GM12878 (cell line): ENCODE measurements at regions not wholly inside any gene's neighbourhood (a gene's known extent, or its start where the extent isn't known, plus 50 kb on each side); places are given as distances from the start of the nearest gene placed in this dataset.

ENCODE experiments used
- CREM ChIP-seq: IDR thresholded peaks from 2 replicates; pipeline ENCODE4 v1.6.1; 2014; ENCODE audit warnings: antibody characterized with exemption, low read depth
- CTCF ChIP-seq, 3 experiments: IDR thresholded peaks in 2 of 3; conservative IDR thresholded peaks in 1 of 3; 2 replicates each; pipeline ENCODE4 v1.5.1; 2011; ENCODE audit warnings: low read depth in 3 of 3, low read length in 3 of 3, mild to moderate bottlenecking in 3 of 3, control low read depth in 2 of 3, moderate library complexity in 2 of 3, inconsistent platforms in 1 of 3, mixed read lengths in 1 of 3; ENCODE audit not compliant: control insufficient read depth in 2 of 3, insufficient read depth in 1 of 3; ENCODE audit errors: extremely low read depth in 1 of 3
- EP300 ChIP-seq, 2 experiments: fragments of 150-350 bp in 1 of 2; IDR thresholded peaks; 2 replicates each; pipeline ENCODE4 v1.6.1; 2011 to 2012; ENCODE audit warnings: low read depth in 2 of 2, low read length in 2 of 2, borderline replicate concordance in 1 of 2, improper control_type of control experiment in 1 of 2, inconsistent platforms in 1 of 2; ENCODE audit not compliant: control insufficient read depth in 1 of 2
- MAX ChIP-seq: IDR thresholded peaks from 2 replicates; pipeline ENCODE4 v1.6.1; 2012; ENCODE audit warnings: low read depth, low read length, improper control_type of control experiment
- NBN ChIP-seq: fragments of 450-650 bp; IDR thresholded peaks from 2 replicates; pipeline ENCODE4 v1.6.1; 2016
- PAX8 ChIP-seq: fragments of 450-650 bp; IDR thresholded peaks from 2 replicates; pipeline ENCODE4 v1.6.1; 2017; ENCODE audit warnings: mild to moderate bottlenecking, moderate library complexity
- PBX3 ChIP-seq: IDR thresholded peaks from 2 replicates; pipeline ENCODE4 v1.6.1; 2011; ENCODE audit warnings: mild to moderate bottlenecking, low read depth, low read length, moderate library complexity; ENCODE audit not compliant: insufficient replicate concordance
- POLR2A ChIP-seq: IDR thresholded peaks from 2 replicates; pipeline ENCODE4 v1.6.1; 2011; ENCODE audit warnings: low read depth, mild to moderate bottlenecking, low read length
- SP1 ChIP-seq: IDR thresholded peaks from one replicate; pipeline ENCODE4 v1.6.1; 2011; ENCODE audit warnings: low read depth, low read length
- TAF1 ChIP-seq: IDR thresholded peaks from 2 replicates; pipeline ENCODE4 v1.6.1; 2011; ENCODE audit warnings: mild to moderate bottlenecking, low read depth, low read length, borderline replicate concordance

GRCh38 chr10:33073641-33074415 lies 115.8 kb upstream of the ITGB1 start:
- no peak for TF ChIP-seq EP300 (IDR thresholded peaks at IDR 0.05; ENCODE audit: borderline replicate concordance in 1 of 2, control insufficient read depth in 1 of 2, low read depth in 2 of 2, low read length in 2 of 2)
- no peak for TF ChIP-seq PAX8
- TF ChIP-seq CTCF (IDR thresholded peaks at IDR 0.05 in 2 of 3, conservative IDR thresholded peaks at IDR 0.05 in 1 of 3; ENCODE audit: control insufficient read depth in 2 of 3, extremely low read depth in 1 of 3, insufficient read depth in 1 of 3, low read depth in 3 of 3, low read length in 3 of 3) = no peak
- TF ChIP-seq CREM = no peak
- no peak for TF ChIP-seq MAX
- no peak for TF ChIP-seq TAF1
- no peak for TF ChIP-seq POLR2A
- TF ChIP-seq SP1 = no peak
- TF ChIP-seq NBN = no peak
- TF ChIP-seq PBX3 = no peak
